CD4-positive, alpha-beta memory T cell (primary cell): ENCODE measurements at regions not wholly inside any gene's neighbourhood (a gene's known extent, or its start where the extent isn't known, plus 50 kb on each side); places are given as distances from the start of the nearest gene placed in this dataset.
"Not testable (repeated sequence)": the region's sequence is repeated elsewhere in the genome, so short reads cannot be mapped to it uniquely, and the experiment has no call there.

Source experiments
- CTCF ChIA-PET: fragments of 350-600 bp; sonication (Branson Sonifier 250); formaldehyde crosslinking; loops from one replicate; lab custom pipeline; 2021; ENCODE audit warnings: inconsistent platforms; ENCODE audit not compliant: partially characterized antibody; lab: Charles Lee
- POLR2A ChIA-PET: fragments of 350-600 bp; sonication (Branson Sonifier 250); formaldehyde crosslinking; loops from one replicate; lab custom pipeline; 2021; ENCODE audit not compliant: partially characterized antibody; lab: Charles Lee
- DNase-seq, 5 donors: peaks; one replicate each; pipeline versions ENCODE4 v3.0.0 to v3.0.0-alpha.2; 2020 to 2022; ENCODE audit warnings: mixed read lengths in 1 of 5
- H3K27ac ChIP-seq: one replicate; pipeline ENCODE4 v1.7.0; 2013; ENCODE audit warnings: low read depth, low read length
- H3K27me3 ChIP-seq: 2 replicates; pipeline ENCODE4 v1.7.0; 2013; ENCODE audit warnings: mild to moderate bottlenecking, low read length, moderate library complexity; ENCODE audit not compliant: insufficient read depth
- H3K36me3 ChIP-seq: 2 replicates; pipeline ENCODE4 v1.7.0; 2013; ENCODE audit warnings: mild to moderate bottlenecking, low read length, moderate library complexity; ENCODE audit not compliant: insufficient read depth
- H3K4me1 ChIP-seq: 2 replicates; pipeline ENCODE4 v1.7.0; 2013; ENCODE audit warnings: mild to moderate bottlenecking, low read length, moderate library complexity; ENCODE audit not compliant: insufficient read depth
- H3K4me3 ChIP-seq, 2 donors: one replicate each; pipeline ENCODE4 v1.7.0; 2013; ENCODE audit warnings: low read length in 2 of 2, mild to moderate bottlenecking in 1 of 2
- H3K9me3 ChIP-seq, 2 donors: one replicate each; pipeline ENCODE4 v1.7.0; 2013; ENCODE audit warnings: low read length in 2 of 2, control low read depth in 1 of 2; ENCODE audit not compliant: control insufficient read depth in 1 of 2
- H3K27ac Mint-ChIP-seq, 7 donors: one replicate each; pipeline ENCODE4 v1.8.0; 2020 to 2021; ENCODE audit warnings: mixed read lengths in 7 of 7, mild to moderate bottlenecking in 6 of 7, inconsistent platforms in 3 of 7, moderate library complexity in 3 of 7
- H3K27me3 Mint-ChIP-seq, 2 donors: one replicate each; pipeline ENCODE4 v1.8.0; 2020 to 2021; ENCODE audit warnings: mixed read lengths in 2 of 2
- H3K36me3 Mint-ChIP-seq, 2 donors: one replicate each; pipeline ENCODE4 v1.8.0; 2020 to 2021; ENCODE audit warnings: mixed read lengths in 2 of 2, inconsistent platforms in 1 of 2, mild to moderate bottlenecking in 1 of 2
- H3K4me1 Mint-ChIP-seq, 4 donors: one replicate each; pipeline ENCODE4 v1.8.0; 2020 to 2021; ENCODE audit warnings: mixed read lengths in 4 of 4, mild to moderate bottlenecking in 1 of 4
- H3K4me3 Mint-ChIP-seq, 8 donors: one replicate each; pipeline ENCODE4 v1.8.0; 2020 to 2021; ENCODE audit warnings: mixed read lengths in 8 of 8, mild to moderate bottlenecking in 7 of 8, moderate library complexity in 6 of 8, inconsistent platforms in 3 of 8
- H3K9me3 Mint-ChIP-seq, 8 donors: one replicate each; pipeline ENCODE4 v1.8.0; 2020 to 2021; ENCODE audit warnings: mixed read lengths in 8 of 8, mild to moderate bottlenecking in 5 of 8, inconsistent platforms in 3 of 8, moderate library complexity in 1 of 8
- intact Hi-C: fragments of 100-400 bp; cut with micrococcal nuclease; formaldehyde crosslinking; loops from one replicate; pipeline ENCODE4 v1.15.1; 2023

- Histone ChIP-seq H3K4me3 (no peak overlapping the region), H3K27ac (no peak overlapping the region), H3K27me3 (no peaks in the 10 kb centered on the region), H3K36me3 (no peaks in the 10 kb centered on the region), H3K4me1 (no peaks in the 10 kb centered on the region), H3K9me3 (no peaks in the 10 kb centered on the region)
- Mint-ChIP-seq H3K27me3 (peaks cover 4 to 12% of the 10 kb centered on the region in 2 donors), H3K27ac (no peak overlapping the region), H3K36me3 (no peaks in the 10 kb centered on the region), H3K4me3 (no peak overlapping the region), H3K4me1 (no peaks in the 10 kb centered on the region), H3K9me3 (no peaks in the 10 kb centered on the region)
- POLR2A ChIA-PET = no interaction called here
- DNase-seq = no peak
- intact Hi-C loops = no loop called here
- CTCF ChIA-PET = interaction anchor here (1.0 to 1.6 kb wide), 4 partner anchors 16 to 334 kb away, joined by 3 to 6 read pairs (median 4); no protein-coding TSS in a partner anchor
Measured at GRCh38 chr6:11479296-11479695, 58.3 kb upstream of the TMEM170B start.

DNA sequence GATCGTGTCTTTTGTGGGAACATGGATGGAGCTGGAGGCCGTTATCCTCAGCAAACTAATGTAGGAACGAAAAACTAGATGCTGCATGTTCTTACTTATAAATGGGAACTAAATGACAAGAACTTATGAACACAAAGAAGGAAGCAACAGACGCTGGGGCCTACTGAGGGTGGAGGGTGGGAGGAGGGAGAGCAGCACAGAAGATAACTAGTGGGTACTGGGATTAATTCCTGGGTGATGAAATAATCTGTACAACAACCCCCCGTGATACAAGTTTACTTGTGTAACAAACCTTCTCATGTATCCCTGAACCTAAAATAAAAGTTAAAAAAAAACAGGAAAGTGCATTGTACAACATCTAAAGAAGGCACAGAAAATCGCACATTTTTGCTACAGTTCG, 59.0 kb upstream of the TMEM170B start:
- intact Hi-C loops = no loop called here
- POLR2A ChIA-PET = no interaction called here
- Histone ChIP-seq H3K4me3 (no peak overlapping the region), H3K36me3 (no peaks in the 10 kb centered on the region), H3K9me3 (no peaks in the 10 kb centered on the region), H3K27me3 (no peaks in the 10 kb centered on the region), H3K27ac (no peak overlapping the region), H3K4me1 (no peaks in the 10 kb centered on the region)
- Mint-ChIP-seq H3K36me3 (no peaks in the 10 kb centered on the region), H3K4me3 (no peak overlapping the region), H3K27ac (no peak overlapping the region), H3K27me3 (peaks cover 7 to 15% of the 10 kb centered on the region in 2 donors), H3K9me3 (no peaks in the 10 kb centered on the region), H3K4me1 (no peaks in the 10 kb centered on the region)
- DNase-seq = no peak
- CTCF ChIA-PET = interaction anchor here (1.2 to 1.9 kb wide), 3 partner anchors 17 to 309 kb away, joined by 3 to 4 read pairs (median 4); no protein-coding TSS in a partner anchor

- intact Hi-C loops = no loop called here
- Mint-ChIP-seq H3K27ac (no peak overlapping the region), H3K4me1 (no peaks in the 10 kb centered on the region), H3K36me3 (no peaks in the 10 kb centered on the region), H3K27me3 (peaks cover 7 to 16% of the 10 kb centered on the region in 2 donors), H3K4me3 (no peak overlapping the region), H3K9me3 (no peaks in the 10 kb centered on the region)
- Histone ChIP-seq H3K27me3 (no peaks in the 10 kb centered on the region), H3K4me1 (no peaks in the 10 kb centered on the region), H3K9me3 (no peaks in the 10 kb centered on the region), H3K27ac (no peak overlapping the region), H3K4me3 (no peak overlapping the region), H3K36me3 (no peaks in the 10 kb centered on the region)
- ChIA-PET POLR2A (no interaction called here), CTCF (interaction anchor here (1.7 kb wide), 1 partner anchor 21 kb away, joined by 6 read pairs; no protein-coding TSS in a partner anchor)
- DNase-seq = no peak
Measured at GRCh38 chr6:11475016-11475415, 62.5 kb upstream of the TMEM170B start.

DNA sequence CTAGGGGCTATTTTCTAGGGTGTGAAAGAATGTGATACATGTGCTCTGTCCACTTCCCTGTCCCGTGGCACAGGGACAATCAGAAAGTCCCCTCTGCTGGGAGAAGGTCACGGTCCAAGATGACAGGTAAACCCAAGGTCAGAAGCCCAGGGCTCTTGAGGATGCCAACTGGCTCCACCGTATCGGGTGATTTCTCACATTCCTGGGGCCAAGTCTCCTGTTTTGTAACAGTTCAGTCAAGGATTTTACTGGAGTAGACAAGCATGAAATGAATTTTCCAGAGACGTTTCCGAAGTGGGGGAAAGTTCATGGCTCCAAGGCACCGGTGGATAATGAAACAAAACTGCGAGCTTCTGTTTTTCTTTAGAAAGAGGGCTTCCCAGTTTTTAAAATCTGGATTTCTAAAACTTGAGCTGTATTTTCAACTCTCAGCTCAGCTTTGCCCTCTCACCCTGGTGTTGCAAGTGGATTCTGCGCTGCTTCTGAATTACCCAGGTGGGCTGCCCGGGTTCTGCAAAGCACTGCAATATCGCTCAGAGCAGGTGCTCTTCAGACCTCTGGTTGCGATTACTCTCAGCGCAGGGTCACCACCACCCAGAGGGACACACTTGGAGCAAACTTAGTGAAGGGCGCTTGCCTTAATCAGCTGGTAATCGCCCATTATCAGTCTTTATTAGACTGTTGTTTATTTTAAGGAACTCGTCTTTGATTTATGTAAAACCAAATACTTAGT, 64.4 kb upstream of the TMEM170B start:
- Mint-ChIP-seq H3K9me3 (no peaks in the 10 kb centered on the region), H3K27ac (no peak overlapping the region), H3K36me3 (no peaks in the 10 kb centered on the region), H3K27me3 (peaks cover 7 to 18% of the 10 kb centered on the region in 2 donors), H3K4me1 (no peaks in the 10 kb centered on the region), H3K4me3 (no peak overlapping the region)
- Histone ChIP-seq H3K4me3 (no peak overlapping the region), H3K27me3 (no peaks in the 10 kb centered on the region), H3K9me3 (no peaks in the 10 kb centered on the region), H3K36me3 (no peaks in the 10 kb centered on the region), H3K27ac (no peak overlapping the region), H3K4me1 (no peaks in the 10 kb centered on the region)
- no peak for DNase-seq
- CTCF ChIA-PET = no interaction called here
- POLR2A ChIA-PET = no interaction called here
- intact Hi-C loops = no loop called here

DNA sequence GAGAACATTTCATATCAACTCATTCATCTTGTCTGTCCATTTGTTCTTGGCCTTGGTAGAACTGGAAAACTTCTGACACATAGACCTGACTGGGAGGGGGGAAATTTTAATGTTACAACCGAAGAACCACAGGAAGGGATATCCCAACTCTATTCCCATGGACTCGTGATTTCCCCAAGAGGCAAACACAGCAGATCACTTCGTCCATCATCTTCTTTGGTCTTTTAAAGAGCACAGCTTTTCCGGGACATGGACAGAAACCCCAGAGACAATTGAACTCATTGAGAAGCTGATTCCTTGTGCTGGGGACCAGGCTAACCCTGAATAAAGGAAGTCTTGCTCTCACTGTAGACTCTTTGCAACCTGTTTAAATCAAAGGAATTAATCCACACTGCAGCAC, 66.3 kb upstream of the TMEM170B start:
- no peaks in the 10 kb centered on the region for H3K36me3 Mint-ChIP-seq
- H3K27me3 Mint-ChIP-seq = peaks cover 6 to 17% of the 10 kb centered on the region in 2 donors
- Histone ChIP-seq H3K4me3 (no peak overlapping the region), H3K27me3 (no peaks in the 10 kb centered on the region), H3K9me3 (no peaks in the 10 kb centered on the region), H3K27ac (no peak overlapping the region), H3K4me1 (no peaks in the 10 kb centered on the region), H3K36me3 (no peaks in the 10 kb centered on the region)
- DNase-seq = no peak
- intact Hi-C loops = no loop called here
- H3K27ac Mint-ChIP-seq = no peak overlapping the region
- H3K4me1 Mint-ChIP-seq = no peaks in the 10 kb centered on the region
- POLR2A ChIA-PET = no interaction called here
- no peak overlapping the region for H3K4me3 Mint-ChIP-seq
- H3K9me3 Mint-ChIP-seq = no peaks in the 10 kb centered on the region
- CTCF ChIA-PET = interaction anchor here (0.8 kb wide), 1 partner anchor 11 kb away, joined by 3 read pairs; no protein-coding TSS in a partner anchor

- peaks cover 6 to 10% of the 10 kb centered on the region in 2 donors for H3K27me3 Mint-ChIP-seq
- ChIA-PET CTCF (interaction anchor here (1.3 to 1.4 kb wide), 2 partner anchors 106 to 297 kb away, joined by 3 read pairs; no protein-coding TSS in a partner anchor), POLR2A (no interaction called here)
- no peaks in the 10 kb centered on the region for H3K36me3 Mint-ChIP-seq
- H3K27ac ChIP-seq = no peak overlapping the region
- no peak overlapping the region for H3K4me3 ChIP-seq
- H3K27ac Mint-ChIP-seq = no peak overlapping the region
- intact Hi-C loops = no loop called here
- no peak overlapping the region for H3K4me3 Mint-ChIP-seq
- no peaks in the 10 kb centered on the region for H3K9me3 Mint-ChIP-seq
- H3K27me3 ChIP-seq = no peaks in the 10 kb centered on the region
- H3K4me1 ChIP-seq = no peaks in the 10 kb centered on the region
- no peaks in the 10 kb centered on the region for H3K9me3 ChIP-seq
- DNase-seq = no peak
- H3K36me3 ChIP-seq = no peaks in the 10 kb centered on the region
- H3K4me1 Mint-ChIP-seq = no peaks in the 10 kb centered on the region
Measured at GRCh38 chr6:11469684-11470083, 67.9 kb upstream of the TMEM170B start.

- H3K4me1 Mint-ChIP-seq, H3K36me3 Mint-ChIP-seq, H3K9me3 ChIP-seq, H3K27me3 ChIP-seq, H3K27ac Mint-ChIP-seq, DNase-seq, H3K4me3 ChIP-seq, H3K9me3 Mint-ChIP-seq, H3K27me3 Mint-ChIP-seq, H3K4me3 Mint-ChIP-seq, H3K27ac ChIP-seq, intact Hi-C loops, H3K4me1 ChIP-seq, H3K36me3 ChIP-seq, POLR2A ChIA-PET: not testable (repeated sequence)
- CTCF ChIA-PET = interaction anchor here (1.0 to 1.3 kb wide), 2 partner anchors 9 to 295 kb away, joined by 3 to 4 read pairs; no protein-coding TSS in a partner anchor
Measured at GRCh38 chr6:11468271-11468670, 69.3 kb upstream of the TMEM170B start.
